Cerebellar cortex (tissue), 1 donor: ENCODE measurements at regions not wholly inside any gene's neighbourhood (a gene's known extent, or its start where the extent isn't known, plus 50 kb on each side); places are given as distances from the start of the nearest gene placed in this dataset.

Experiments
- DNase-seq: peaks from one replicate; pipeline ENCODE4 v3.0.0-alpha.2; 2015; ENCODE audit warnings: low spot score

- no peak for DNase-seq
Observed at GRCh38 chr11:18878211-18878610, 61.0 kb downstream of the MRGPRX1 start.

- no peak for DNase-seq
Observed at GRCh38 chr11:18865951-18866350, 73.3 kb downstream of the MRGPRX1 start.

- DNase-seq: no peak
Observed at GRCh38 chr11:18865261-18865660, 73.7 kb upstream of the PTPN5 start.

- peak; percentile 9 for DNase-seq
Observed at GRCh38 chr11:18853086-18853720, 61.6 kb upstream of the PTPN5 start.

- no peak for DNase-seq
Observed at GRCh38 chr11:18849406-18849805, 57.8 kb upstream of the PTPN5 start.

- DNase-seq: peak; percentile 22
Observed at GRCh38 chr11:18844753-18845367, 53.3 kb upstream of the PTPN5 start.
